HuH-7 (cell line): ENCODE measurements at regions not wholly inside any gene's neighbourhood (a gene's known extent, or its start where the extent isn't known, plus 50 kb on each side); places are given as distances from the start of the nearest gene placed in this dataset.

Experiments used
- DNase-seq: peaks from one replicate; pipeline ENCODE4 v3.0.0; 2011; ENCODE audit warnings: low spot score

DNA sequence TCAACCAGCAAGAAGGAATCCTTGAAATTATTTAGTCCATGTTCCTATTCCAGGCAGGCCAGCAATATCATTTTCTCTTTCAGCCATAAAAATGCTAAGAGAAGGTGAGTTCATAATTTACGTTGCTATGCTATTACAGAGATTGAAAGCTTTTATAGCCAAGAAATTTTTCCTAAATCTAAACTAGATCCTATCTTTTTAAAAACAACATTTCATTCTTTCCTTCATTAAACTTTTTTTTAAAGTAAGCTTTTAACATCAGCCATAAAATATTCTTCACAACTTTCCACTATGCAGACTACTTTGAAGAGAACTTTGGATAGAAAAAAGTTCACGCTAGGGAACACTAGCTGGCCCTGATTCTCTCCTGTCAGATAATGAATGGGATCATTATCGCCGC, 159.8 kb downstream of the RPS12 start:
- no peak for DNase-seq

GRCh38 chr6:132977413-132977812, 163.0 kb downstream of the RPS12 start:
- DNase-seq: no peak

GRCh38 chr6:132978685-132979084, 164.3 kb downstream of the RPS12 start:
- DNase-seq: no peak

DNA sequence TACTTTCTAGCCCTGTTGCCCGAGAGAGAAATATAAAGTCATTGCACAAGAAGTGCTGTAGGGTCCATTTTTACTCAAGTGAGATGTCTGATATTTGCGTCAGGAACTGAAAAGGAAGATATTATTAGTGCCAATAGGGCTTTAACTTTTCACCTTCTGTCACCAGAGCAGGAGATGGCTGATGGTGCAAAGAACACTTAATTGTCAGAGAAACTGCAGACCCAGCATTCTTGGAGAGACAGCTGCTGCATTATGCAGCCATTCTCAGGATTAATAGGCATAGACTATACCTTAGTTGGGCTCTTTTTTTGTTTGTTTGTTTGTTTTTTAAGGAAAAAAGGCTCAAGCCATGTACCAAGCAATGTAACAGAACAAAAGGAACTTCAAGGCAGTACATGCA, 179.4 kb downstream of the RPS12 start:
- no peak for DNase-seq

DNA sequence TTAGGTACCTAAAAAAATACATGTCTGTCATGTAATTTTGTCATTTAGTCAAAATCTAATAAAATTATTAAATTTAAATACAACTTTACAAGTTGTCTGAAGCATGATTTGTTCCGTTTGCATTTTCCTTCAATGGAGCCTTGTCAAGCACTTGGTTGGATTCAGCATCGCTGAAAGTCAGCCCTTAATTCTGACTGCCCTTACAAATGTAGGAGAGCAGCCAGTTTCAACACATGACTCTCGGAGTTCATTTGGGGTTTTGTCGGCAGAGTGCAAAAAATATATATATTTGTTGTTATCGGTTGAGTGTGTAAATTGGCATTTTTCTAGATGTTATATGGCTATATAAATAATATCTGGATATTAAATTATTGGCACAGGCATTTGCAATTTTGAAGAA, 180.6 kb downstream of the RPS12 start:
- no peak for DNase-seq

GRCh38 chr6:132995432-132995831, 181.1 kb downstream of the RPS12 start:
- DNase-seq: no peak

DNA sequence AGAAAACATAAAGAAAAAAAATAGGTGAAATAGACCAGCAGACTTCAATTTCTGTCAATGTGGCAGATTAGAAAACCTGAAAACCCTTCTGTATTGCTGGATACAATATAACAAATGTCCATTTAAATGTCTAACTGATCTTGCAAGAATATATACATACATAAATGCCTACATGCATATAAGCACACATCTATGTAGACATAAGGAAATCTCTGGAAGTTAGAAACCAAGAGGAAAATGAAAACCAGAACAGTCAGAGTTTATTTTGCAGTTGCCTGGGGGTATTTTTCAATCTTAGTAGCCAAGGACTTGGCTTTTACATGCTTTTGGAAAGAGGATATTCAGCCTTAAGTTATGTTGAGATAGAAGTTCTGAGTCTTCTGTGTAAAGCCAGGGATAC, 184.0 kb downstream of the RPS12 start:
- DNase-seq: no peak

DNA sequence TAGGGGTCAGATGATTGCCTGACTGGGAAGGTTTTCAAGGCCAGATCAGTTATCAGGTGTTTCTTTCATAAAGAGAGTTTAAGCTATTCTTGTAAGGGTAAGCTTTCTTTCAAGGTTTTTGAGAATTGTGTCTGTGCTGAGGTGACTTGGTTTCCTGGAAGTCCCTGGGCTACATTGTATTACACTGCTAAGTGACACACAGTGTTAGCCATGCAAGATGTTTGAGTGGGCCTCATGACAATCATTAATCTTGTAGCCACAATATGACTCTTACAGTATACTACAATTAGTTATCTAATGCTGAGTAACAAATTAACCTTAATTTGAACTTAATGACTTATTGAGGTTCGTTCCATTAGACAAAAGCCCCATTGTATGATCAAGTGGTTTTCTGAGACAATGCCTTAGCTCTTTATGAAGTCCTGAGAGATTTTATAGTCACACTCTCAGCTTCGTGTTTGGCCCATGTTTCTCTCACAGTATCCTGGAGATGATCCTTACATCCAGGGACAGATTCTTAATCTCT, 186.7 kb downstream of the RPS12 start:
- no peak for DNase-seq

DNA sequence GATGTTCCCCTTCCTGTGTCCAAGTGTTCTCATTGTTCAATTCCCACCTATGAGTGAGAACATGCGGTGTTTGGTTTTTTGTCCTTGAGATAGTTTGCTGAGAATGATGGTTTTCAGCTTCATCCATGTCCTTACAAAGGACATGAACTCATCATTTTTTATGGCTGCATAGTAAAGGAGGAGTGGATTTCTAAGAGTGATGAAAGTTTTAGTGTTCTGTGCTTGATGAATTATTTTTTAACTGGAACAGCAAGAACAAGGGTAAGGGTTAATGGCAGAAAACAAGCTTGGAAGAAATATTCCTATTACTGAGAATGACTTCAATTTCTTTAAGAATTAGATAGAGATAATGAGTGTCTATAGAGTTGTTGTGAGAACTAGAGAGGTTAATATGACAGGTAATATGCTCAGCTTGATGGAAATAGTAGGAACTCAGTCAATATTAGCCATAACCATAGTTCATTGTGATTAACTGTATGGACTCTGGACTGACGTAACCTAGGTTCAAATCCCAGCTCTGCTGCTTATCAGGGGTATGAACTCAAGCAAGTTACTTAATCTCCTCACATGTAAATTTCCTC, 190.0 kb downstream of the RPS12 start:
- DNase-seq: no peak

DNA sequence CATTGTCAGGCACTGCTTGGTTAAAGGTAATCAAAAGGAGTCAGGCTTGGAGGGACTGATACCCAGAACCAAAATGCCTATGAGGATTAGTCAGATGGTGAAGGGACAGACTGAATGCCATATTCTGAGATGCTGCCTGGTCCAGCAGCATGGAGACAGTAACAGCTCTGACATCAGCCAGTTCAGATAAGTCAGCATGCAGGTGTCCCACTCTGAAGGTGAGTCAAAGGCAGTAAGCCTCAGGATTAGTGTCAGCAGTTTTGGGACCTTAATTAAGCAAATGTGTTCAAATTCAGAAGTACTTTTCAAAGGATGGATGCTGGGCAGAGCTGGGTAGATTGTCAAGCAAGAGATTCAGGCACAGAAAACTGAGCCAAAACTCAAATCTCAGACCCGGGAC, 198.4 kb downstream of the RPS12 start:
- DNase-seq: no peak

- no peak for DNase-seq
Observed at GRCh38 chr6:133016631-133017030, 202.3 kb downstream of the RPS12 start.

- DNase-seq: no peak
Observed at GRCh38 chr6:133017581-133017980, 203.2 kb downstream of the RPS12 start.

DNA sequence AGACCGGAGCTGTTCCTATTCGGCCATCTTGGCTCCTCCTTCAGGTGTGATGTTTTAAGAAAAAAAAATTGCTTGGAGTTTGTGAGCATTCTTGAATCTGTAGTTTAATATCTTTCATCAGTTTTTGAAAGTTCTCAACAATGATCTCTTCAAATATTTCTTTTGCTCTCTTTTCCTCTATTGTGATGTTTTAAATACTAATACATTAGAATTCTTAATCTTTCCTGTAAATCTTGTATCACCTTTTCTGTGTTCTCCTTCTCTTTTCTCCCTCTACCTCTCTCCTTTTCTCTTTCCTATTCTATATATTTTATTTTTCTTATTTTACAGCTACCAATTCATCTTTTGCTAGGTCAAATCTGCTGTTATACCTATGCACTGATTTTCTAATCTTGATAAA, 212.3 kb downstream of the RPS12 start:
- DNase-seq: no peak

DNA sequence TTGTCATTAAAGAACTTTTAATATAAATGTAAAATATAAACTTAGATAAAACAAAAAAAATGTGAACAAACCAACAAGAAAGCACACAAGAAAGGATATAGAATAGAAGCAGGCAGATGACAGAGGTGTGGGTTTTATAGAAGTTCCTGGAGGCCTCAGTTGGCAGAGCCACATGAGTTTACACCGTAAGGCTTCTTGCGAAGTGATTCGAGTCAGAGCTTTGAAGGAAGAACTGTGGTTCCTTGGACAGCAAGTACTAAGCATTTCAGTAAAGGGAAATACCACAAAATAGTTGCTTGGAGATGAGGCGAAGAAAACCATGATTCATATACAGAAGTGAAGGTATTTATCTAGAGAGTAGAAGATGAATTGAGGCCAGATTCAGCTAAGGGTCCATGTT, 207.9 kb upstream of the EYA4 start:
- no peak for DNase-seq

GRCh38 chr6:133034509-133035206, 206.5 kb upstream of the EYA4 start:
- DNase-seq: no peak

- DNase-seq: no peak
Observed at GRCh38 chr6:133040094-133040802, 200.9 kb upstream of the EYA4 start.

DNA sequence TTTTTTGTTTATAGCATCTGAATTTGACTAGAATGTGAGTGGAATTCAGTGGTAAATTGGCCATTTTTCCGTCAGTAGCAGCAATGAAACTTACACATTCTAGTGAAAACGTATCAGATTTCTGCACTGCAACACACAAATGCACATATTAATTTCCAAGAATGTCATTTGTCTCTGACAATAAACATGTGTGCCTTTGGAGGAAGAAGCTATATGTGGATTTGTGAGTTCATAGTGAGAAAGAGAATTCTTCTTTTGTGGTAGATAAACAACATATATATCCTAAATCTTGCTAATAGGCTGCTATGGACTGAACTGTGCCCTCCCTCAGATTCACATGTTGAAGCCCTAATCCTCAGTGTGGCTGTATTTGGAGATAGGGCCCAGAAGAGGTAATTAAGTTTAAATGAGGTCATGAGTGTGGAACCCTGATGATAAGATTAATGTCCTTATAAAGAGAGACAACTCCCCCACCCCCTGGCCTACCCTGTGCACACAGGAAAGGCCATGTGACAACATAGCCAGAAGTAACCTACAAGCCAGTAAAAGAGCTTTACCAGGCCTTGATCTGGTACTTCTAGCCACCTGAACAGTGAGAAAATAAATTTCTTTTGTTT, 200.2 kb upstream of the EYA4 start:
- DNase-seq: no peak

GRCh38 chr6:133042550-133043120, 198.5 kb upstream of the EYA4 start:
- DNase-seq: no peak

DNA sequence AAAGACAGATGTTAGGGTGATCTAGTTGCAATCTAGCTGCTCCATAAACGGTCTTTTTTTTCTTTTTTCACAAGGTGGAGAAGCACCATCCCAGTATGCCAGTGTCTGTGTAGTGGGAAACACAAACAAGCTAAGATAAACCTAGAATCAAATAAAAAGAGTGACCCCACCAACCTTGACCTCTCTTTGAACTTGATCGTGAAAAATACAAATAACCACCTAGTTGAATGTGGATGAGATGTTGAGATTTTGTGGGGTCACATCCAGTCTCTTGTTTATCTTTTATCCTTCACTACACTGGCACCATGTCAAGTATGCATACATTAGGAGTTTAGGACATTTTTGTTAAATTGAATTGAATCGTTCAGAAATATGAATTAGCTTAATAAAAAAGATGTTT, 194.6 kb upstream of the EYA4 start:
- DNase-seq: no peak

DNA sequence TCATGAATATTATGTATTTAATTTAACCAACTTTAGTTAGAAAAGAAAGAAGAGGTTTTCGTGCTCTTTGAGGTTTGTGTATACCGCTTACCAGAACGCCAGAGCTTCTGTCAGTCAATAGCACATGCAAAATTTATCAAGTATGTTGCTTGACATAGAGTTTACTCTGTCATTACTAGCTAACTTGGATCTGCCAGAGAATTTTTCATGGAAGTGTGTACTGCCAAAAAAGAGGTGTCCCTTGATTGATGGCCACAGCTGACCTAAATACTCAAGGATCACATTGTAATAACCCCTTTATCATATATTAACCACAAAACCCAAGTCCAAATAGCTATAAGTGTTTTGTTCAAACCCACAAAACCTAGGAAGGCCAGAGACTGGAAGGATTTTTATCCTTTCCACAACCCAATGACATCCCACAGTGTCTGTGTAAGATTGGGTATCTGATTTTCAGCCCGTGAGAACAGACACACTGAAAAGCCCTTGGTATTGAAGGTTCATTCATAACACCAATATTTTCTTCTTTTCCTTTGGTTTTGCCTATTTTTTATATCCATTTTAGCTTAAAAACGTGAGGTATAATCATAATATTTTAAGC, 194.0 kb upstream of the EYA4 start:
- DNase-seq: no peak

- no peak for DNase-seq
Observed at GRCh38 chr6:133047706-133048105, 193.5 kb upstream of the EYA4 start.

DNA sequence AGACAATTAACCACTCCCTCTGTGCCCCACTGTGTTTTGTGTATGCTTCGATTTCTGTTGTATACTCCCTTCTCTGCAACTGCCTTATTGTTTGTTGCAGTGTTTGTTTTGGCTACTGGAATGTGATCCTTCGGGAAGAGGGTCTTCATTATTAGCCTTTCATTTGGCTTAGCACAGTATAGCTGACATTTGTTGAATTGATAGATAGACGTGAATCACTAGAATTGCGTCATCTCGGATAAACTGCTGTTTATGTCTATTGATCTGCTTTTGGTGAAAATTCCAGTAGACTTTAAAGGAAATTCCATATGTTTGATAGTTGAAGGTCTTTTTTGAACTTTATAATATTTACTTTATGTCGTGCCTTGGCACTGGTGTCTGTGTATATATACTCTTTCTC, 189.9 kb upstream of the EYA4 start:
- no peak for DNase-seq
